WI38 (cell line): ENCODE measurements at regions not wholly inside any gene's neighbourhood (a gene's known extent, or its start where the extent isn't known, plus 50 kb on each side); places are given as distances from the start of the nearest gene placed in this dataset.

ENCODE experiments used
- H3K4me3 ChIP-seq: 2 replicates; pipeline ENCODE4 v1.5.1; 2011; ENCODE audit warnings: low read depth, mild to moderate bottlenecking, control low read depth, low read length
- TF ChIP-seq, protein P1 (sequence below): IDR thresholded peaks from 2 replicates; pipeline ENCODE4 v1.5.1; 2012; ENCODE audit warnings: low read depth, mild to moderate bottlenecking, control low read depth, low read length

DNA sequence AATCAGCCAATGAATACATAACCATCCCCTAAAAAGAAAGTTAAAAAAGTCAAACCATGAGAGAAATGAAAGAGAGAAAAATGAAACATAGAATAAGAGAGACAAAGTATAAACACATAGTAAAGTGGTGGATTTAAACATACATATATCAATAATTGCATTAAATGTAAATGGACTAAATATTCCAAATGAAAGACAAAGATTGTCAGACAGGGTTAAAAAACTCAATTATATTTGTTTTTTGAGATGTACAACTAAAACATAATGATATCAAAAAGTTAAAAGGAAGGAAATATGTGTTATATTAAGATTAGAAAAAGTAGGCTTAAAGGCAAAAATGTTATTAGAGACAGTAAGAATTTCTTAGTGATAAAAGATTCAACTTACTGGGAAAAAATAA is 83.8 kb upstream of the CELF4 start:
- TF ChIP-seq, protein P1, sequence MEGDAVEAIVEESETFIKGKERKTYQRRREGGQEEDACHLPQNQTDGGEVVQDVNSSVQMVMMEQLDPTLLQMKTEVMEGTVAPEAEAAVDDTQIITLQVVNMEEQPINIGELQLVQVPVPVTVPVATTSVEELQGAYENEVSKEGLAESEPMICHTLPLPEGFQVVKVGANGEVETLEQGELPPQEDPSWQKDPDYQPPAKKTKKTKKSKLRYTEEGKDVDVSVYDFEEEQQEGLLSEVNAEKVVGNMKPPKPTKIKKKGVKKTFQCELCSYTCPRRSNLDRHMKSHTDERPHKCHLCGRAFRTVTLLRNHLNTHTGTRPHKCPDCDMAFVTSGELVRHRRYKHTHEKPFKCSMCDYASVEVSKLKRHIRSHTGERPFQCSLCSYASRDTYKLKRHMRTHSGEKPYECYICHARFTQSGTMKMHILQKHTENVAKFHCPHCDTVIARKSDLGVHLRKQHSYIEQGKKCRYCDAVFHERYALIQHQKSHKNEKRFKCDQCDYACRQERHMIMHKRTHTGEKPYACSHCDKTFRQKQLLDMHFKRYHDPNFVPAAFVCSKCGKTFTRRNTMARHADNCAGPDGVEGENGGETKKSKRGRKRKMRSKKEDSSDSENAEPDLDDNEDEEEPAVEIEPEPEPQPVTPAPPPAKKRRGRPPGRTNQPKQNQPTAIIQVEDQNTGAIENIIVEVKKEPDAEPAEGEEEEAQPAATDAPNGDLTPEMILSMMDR = no peak
- H3K4me3 ChIP-seq = no peak overlapping the region

DNA sequence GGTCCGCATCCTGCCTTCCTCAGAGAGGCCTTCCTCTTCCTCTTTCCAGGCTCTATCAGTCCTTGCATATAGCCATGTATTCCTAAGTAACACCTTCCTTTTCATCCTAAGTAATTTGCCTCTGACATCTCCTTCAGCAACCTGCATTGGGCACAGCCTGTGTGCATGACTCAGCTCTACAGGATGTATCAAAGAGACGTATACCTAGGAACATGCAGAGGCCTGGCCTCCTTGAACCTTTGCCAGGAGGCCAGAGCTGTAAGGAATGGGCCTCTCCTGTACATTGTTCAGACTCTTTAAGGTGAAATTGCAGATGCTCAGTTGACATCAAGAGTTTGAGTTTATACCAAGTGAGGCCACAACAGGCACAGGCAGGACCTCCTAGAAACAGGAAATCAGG is 76.0 kb upstream of the CELF4 start:
- TF ChIP-seq, protein P1 = no peak
- no peak overlapping the region for H3K4me3 ChIP-seq

DNA sequence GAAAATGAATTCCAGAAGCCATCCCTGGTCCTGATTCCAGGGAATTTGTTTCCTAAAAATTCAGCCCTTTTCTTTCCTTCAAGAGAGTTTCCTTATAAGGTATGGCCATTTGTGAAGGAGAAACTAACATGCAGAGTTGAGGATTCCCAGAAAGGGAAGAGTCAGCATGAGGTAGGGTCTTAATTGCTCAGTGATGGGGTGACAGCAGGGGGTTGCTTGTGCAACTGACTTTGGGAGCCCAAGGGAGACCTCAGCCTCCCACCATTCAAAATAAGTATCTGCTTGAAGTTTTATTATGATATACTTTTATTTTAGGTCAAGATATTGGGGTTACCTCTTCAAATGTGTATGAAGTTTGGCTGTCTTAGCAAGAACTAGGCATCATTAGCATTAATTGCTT is 74.9 kb upstream of the CELF4 start:
- H3K4me3 ChIP-seq = no peak overlapping the region
- TF ChIP-seq, protein P1 = no peak

DNA sequence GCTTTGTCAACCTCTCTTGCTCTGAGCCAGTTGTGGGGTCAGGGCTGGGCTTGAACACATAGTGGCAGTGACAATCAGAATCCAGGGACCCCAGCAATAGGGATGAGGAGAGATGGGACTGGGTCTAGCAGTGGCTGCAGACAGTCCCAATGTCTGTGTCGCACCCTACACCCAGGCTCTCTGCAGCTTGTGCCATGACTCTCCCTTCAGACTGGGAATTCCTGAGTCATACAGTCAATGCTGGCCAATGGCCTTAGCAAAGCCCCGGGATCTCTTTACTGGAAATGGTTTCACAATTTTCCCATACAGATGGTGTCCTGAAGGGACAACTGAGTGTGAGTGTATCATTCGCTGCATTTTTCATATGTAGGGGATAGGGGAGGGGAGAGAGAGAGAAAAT is 74.2 kb upstream of the CELF4 start:
- H3K4me3 ChIP-seq = no peak overlapping the region
- TF ChIP-seq, protein P1 = no peak

DNA sequence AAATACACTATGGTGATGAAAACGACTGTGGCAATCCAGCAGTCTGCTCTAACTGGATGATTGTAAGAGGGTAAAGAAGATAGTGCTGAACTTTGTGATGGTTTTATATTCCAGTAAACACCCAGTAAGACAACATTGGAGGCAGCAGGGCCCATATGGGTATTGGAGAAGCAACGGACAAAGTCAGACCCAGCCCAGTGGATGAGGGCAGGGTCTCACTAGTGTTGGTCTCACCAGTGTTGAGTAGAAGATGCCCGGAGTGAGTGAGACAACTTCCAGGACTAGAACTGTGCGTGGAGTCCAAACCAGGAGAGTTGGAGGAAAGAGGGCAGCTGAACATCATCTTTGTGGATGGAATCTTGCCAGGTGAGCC is 71.9 kb upstream of the CELF4 start:
- H3K4me3 ChIP-seq = no peak overlapping the region
- TF ChIP-seq, protein P1 = no peak

DNA sequence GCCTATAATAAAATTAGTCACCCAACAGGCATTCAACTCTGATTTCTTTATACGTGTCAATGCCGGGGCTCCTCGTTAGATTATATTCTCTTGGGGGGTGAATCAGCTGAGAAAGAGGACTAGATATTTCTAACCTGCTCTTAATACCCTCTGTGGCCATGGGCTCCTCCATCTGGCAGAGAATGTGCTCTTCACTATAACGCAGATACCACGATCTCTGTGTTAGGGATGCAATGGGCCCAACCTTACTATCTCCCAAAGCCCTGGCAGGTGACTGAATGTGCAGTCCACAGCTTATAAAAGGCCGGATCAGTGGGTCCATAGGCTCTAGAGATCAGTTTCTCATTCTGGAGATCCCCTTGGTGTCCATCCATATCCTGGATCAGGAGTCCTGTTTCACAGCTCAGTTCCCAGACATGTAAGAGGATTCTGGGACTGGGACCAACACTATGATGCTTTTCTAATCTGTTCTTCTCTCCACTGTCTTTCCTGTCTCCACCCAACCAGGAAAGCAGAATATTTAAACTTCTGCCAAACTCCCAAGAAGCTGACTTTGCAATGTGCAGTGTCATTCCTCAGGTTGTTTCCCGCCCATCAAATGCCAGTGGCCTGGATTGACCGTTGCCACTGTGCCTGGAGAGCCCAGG is 71.4 kb upstream of the CELF4 start:
- H3K4me3 ChIP-seq = no peak overlapping the region
- TF ChIP-seq, protein P1 = no peak

DNA sequence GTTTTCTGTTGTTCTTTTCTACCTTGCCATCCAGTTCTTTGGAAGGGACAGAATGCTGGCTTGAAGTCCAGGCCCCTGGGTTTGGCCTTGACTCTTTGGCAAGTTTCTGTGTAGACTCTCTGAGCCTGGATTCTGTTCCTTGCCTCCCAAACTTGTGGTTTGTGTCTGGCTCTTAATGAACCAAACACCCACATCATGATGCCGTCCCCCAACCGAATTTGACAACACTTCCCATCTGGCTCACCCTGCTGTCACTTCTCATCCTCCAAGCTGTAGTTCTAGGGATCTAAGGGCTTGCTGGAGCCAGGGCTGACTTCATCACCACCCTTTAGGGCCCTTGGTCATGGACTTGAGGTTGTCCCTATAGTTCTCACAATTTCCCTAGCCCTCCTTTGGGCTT is 68.9 kb upstream of the CELF4 start:
- TF ChIP-seq, protein P1 = no peak
- no peak overlapping the region for H3K4me3 ChIP-seq
